GM18498 (cell line): ENCODE measurements at regions not wholly inside any gene's neighbourhood (a gene's known extent, or its start where the extent isn't known, plus 50 kb on each side); places are given as distances from the start of the nearest gene placed in this dataset.
A peak's percentile ranks its signal among the peaks of the same experiment; 100 is the strongest.
"Not testable (repeated sequence)": the region's sequence is repeated elsewhere in the genome, so short reads cannot be mapped to it uniquely, and the experiment has no call there.

Experiments
- ATAC-seq: cut with Tn5 transposase; IDR thresholded peaks from one replicate; pipeline ENCODE4 v1.9.1; 2021; ENCODE audit warnings: mild to moderate bottlenecking, moderate library complexity; ENCODE audit not compliant: unreplicated experiment

DNA sequence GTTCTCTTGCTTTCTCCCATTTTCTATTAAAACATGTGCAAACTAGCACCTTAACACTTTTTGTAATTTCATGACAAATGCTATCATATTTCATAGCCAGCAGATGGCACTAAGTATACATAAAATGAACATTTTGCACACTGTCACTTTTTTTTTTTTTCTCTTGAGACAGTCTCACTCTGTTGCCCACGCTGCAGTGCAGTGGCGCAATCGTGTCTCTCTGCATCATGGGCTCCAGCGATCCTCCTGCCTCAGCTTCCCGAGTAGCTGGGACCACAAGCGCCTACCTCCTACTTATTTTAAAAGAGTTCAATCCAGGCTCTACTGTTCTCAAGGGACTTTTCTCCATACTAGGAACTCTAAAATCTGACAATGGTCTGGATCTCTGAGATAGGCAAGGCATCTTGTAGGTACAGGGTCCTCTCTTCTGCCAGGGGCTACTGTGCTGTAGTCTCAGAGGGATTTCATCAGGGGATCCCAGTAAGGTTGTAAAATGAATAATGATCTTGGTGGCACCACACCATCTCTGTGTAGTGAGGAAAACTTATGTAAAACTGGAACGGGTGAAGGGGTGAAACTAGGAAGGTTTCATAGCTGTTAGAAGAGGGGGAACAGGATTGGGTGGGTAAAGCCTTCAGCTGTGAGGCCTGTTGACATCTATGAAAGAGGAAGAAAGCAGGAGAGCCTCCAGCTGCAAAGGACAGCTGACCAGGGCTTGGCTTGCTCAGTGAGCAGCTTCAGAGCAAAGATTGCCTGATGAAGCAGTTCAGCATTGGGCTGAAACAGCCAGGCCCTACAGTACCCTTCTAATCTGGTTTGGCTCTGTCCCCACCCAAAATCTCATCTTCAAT is 196.9 kb downstream of the AVL9 start:
- peak; percentile 83 for ATAC-seq

DNA sequence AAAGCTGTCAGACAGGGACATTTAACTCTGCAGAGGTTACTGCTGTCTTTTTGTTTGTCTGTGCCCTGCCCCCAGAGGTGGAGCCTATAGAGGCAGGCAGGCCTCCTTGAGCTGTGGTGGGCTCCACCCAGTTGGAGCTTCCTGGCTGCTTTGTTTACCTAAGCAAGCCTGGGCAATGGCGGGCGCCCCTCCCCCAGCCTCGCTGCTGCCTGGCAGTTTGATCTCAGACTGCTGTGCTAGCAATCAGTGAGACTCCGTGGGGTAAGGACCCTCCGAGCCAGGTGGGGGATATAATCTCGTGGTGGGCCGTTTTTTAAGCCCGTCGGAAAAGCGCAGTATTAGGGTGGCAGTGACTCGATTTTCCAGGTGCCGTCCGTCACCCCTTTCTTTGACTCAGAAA is 192.8 kb downstream of the AVL9 start:
- not testable (repeated sequence) for ATAC-seq

DNA sequence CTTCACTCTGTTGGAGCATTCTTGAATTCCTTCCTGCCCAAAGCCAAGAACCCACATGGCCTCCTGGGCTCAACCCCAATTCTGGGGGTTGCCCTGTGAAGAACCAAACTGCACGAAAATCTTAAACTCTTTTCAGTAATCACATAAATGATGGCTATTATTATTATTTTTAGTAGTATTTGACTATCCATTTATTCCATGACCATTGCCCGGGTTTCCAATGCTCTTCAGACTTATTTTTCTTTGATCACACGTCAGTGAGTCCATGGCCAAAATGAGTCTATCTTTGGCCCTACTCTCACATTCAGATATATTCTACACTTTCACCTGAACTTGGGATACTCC is 185.9 kb downstream of the AVL9 start:
- no peak for ATAC-seq

DNA sequence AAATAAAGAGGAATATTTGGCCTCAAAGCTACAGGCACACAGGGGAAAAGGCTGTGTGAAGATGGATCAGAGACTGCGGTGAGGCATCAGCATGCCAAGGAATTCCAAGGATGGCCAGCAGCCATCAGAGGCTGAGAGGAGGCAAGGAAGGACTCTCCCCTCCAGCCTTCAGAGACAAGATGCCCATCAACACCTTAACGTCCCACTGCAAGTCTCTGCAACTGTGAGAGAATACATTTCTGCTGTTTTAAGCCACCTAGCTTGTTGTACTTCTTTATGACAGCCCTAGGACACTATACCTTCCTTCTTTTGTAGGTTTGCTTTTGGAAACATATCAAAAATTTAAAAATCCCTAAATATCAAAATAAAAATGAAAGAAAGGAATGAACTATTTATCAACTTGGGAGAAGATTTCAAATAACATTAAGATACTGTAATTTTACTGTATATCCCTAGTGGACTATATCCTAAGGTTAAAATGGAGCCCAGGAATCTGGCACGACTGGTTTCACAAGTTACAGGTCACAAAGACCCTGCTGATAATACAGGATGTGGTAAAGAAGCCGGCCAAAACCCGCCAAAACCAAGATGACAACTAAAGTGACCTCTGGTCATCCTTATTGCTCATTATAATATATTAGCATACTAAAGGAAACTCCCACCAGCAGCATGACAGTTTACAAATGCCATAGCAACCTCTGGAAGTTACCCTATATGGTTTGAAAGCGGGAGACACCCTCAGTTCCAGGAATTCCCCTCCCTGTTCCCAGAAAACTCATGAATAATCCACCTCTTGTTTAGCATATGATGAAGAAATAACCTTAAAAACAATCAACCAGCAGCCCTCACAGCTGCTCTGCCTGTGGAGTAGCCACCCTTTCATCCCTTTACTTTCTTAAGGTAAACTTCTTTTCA is 185.2 kb downstream of the AVL9 start:
- no peak for ATAC-seq

DNA sequence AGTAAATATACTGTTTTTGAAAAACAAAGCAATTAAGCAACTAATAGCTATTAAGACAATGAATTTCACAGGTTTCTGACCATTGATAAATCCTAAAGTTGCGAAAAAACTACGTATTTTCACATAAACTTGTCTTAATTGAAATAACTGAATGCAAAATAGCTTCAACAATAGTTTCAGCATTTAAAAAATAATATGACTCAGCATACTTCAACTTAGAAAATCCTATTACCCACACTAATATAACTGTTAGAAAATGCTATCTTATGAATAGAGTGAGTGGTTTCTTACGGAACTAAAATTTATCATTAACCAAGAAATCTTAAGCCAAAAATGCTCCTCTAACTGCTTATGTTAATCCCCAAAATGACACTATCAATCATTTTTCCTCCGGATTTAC is 183.9 kb downstream of the AVL9 start:
- no peak for ATAC-seq

DNA sequence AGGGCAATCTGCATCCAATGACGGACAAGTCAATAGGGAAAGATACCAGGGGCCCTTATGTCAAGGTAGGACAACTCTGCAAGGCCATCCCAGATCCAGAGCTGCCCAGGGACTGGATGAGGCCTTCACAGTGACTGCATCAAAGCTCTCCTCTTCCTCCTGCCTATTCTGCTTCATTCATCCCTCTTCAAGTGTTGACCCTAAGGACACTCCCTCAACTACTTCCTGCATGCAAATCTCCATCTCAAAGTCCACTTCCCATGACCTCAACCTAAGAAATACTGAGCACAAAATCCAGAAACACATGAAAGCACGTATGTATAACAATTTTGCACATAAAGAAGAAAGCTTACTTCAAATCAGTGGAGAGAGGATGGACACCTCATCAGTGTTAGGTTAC is 182.3 kb downstream of the AVL9 start:
- no peak for ATAC-seq

DNA sequence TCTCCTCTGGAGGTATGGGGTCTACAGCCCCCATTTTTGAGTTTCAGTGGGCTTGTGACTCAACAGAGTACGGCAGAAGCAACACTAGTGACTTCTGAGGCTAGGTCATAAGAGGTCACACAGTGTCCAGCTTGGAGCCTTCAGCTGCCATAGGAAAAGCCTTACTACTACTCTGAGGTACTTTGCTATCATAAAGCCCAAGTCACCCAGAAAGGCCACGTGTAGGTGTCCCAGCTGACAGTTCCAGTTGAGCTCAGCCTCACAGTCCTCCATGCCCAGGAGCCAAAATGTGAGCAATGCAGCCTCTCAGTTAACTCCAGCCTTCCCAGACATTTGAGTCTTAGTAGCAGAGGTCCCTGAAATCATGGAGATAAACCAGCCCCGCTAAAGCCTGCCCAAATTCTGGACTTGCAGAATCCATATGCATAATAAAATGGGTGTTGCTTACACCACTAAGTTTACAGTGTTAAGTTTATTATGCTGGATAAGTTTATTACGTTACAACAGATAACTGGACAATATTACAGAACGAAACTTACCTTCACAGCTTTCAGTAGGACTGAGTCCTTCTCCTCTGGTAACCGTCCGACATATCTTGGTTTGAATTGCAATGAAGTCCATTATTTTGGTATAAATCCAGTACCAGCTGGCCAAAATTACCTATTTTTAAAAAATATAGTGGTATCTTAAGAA is 181.1 kb downstream of the AVL9 start:
- ATAC-seq, result no peak

DNA sequence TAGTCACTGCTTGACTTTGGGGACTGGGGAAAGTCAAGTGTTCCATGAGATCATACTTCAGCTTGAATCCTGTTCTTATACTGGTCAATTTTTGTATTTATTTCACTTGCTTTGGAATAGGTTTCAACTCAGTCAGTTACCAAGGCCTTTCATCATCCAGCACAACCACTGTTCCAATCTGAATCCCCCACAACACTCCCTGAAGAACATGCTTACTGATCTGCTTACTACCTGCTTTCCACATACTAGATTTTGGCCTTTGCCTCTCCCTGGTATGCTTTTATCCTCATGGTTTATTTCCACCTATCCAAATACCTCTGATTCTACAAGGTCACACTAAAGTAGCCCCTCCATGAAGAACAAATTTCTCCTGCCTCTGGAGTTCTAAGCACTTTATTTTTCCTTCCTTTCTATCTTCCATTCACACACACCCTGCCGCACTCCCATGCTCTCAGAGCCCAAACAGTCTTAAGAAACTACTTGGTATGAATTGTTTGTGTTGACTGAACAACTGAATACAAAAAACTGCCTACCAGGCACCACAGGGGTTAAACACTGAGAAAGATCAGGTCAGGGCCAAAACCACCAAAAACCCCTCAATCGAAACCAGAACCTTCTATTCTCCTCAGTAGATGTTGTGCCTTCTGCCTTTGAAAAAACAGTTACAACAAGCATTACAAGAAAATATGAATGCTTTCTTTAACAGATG is 178.1 kb downstream of the AVL9 start:
- ATAC-seq, result no peak

DNA sequence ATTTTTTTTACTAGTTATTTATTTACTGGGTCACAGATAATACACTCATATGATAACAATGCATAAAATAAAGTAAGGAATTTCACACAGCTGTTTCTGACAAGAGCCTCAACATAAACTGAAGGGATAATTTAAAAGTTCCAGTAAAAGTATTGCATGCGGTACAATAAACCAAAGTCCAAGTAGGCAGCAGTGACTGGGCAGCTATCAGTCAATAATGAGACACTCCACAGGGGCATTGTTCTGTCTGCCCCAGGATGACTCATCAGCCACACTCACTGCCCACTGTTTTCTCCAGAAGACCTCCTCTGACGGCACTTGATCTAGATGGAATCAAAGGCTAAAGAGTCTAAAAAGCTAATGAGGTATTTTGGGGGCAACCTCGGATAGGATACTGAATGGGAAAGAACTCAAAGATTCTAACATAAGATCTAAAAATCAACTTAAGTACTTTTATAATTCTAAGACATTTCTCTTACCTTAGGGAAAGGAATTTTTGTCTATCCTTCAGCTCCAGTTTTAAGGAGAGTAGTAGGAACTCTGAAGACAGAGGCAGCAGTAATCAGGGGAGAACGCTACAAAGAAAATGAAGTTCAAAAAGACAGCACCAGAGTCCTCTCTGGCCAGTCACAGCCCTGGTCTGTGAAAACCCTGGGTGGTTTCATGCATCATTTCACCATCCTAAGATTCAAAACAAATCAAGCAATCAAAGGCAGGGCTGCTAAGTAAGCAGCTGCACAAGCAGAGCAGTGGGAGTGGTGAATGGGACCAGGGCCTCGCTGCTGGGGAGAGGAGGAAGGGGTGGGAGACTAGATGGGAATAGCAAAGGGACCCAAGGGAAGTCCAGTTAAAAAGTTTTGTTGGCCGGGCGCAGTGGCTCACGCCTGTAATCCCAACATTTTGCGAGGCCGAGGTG is 175.1 kb downstream of the AVL9 start:
- no peak for ATAC-seq

DNA sequence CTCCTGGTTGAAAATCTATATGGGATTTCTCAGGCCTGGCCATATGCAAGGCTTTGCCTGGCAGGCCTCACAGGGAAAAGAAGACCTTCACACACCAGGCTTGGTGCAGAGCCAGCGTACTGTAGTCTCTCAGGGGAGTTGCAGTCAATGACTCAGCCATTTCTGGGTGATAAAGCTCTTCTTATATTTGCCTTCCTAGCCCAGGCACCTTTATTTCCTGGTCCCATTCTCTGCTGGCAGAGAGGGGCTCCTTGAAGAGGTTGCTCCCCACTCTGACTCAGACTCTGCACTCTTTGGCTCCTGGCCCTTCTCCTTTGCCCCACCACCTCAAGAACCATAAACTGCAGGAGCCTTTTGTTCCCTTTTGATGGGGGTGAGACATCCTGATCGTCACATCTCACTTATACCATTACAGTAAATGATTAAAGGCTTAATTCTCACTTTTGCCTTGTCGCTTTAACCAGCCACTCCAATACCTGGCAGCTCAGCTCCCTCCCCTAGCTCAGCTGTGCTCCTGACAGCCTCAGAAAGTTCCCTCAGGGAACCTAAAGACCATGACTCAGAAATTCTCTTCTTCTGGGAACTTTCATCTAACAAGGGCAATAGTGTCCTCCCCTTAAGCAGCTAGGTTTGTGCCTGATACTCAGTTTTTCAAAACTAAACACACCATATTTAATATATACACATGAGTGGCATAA is 174.0 kb downstream of the AVL9 start:
- not testable (repeated sequence) for ATAC-seq

DNA sequence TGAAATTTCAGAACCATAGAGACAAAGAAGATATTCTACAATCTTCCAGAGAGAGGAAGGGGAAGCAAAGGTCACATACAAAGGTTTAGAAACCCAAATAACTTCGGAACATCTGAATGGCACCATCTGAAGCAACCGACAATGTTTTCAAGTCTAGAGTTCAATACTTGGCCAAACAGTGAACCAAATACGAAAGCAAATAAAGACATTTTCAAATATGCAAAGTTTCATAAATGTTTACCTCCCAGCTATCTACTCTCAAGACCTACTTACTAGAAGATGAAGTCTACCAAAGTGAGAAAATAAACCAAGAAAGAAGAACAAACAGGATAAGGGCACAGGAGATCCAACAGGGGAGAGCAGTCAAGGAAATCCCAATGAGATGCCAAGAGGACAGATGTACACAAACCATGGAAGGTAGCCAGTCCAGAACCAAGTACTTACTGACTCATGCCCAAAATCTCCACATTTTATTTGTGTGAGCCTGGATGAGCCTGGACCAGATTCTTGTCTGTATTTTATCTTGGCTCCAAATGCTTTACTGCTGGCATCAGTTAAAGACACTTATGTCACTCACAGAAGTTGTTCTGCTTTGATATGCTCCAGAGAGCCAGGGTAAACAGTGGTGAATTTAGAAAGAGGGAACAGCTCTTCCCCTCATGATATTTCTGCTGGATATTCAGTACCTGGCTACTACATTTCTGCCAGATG is 173.3 kb downstream of the AVL9 start:
- not testable (repeated sequence) for ATAC-seq

DNA sequence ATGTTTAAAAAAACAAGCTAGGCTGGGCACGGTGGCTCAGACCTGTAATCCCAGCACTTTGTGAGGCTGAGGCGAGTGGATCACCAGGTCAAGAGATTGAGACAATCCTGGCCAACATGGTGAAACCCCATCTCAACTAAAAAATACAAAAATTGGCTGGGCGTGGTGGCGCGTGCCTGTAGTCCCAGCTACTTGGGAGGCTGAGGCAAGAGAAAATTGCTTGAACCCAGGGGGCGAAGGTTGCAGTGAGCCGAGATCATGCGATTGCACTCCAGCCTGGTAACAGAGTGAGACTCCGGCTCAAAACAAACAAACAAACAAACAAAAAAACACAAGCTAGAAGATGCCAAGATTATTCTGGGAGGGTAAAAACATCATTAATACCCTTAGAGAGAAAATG is 172.3 kb downstream of the AVL9 start:
- not testable (repeated sequence) for ATAC-seq

DNA sequence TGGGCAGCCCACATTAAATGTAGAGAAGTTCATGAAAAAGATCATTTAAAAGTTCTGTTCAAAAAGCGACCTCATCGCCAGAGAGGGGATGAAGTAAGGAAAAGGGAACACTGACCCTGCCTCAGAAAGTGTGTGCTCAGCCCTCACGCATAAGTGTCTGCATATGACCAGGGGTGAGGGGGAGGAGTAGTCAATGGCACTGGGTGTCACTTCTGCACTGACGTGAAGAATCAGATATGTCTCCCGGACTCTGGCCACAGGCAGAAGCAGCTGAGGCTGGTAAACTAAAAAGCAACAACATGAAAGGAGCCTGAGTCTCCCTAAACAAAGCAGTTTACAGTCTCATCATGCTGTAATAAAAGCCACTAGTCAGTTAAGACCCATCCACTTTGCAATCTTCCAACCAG is 168.5 kb downstream of the AVL9 start:
- not testable (repeated sequence) for ATAC-seq

DNA sequence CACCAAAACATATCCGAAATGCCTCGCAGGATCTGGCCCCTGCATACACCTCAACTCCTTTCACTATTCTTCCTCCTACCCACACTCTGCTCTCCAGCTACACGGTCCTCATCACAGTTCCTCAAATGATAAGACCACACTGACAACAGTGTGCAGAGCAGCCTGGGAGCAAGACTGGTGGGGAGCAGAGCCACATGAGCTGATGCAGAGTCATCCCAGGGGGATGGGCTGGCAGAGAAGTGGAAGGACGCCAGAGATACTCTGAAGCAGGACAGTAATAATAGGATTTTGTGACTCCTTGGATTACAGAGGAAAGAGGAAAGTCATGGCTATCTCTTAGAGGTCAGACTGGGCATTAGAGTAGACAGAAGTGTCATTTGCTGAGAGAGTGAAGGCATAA is 167.2 kb downstream of the AVL9 start:
- ATAC-seq, result peak; percentile 48

DNA sequence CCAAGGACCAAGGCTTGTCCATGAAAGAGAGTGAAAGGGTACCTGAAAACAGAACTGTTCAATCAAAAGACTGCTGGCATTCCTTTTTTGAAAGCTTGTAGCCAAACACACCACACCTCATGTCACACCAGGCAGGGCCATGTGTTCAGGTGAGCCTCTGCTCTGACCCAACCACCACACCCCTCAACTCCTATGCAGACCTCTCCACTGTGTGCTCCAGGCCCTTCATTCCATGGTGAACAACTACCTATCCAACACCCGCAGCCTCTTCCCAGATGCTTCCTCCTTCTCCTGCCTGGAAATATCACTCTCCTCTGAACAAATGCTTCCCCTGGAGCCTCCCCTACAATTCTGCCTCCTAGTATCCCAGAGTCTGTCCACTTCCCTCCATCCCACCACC is 166.6 kb downstream of the AVL9 start:
- no peak for ATAC-seq

DNA sequence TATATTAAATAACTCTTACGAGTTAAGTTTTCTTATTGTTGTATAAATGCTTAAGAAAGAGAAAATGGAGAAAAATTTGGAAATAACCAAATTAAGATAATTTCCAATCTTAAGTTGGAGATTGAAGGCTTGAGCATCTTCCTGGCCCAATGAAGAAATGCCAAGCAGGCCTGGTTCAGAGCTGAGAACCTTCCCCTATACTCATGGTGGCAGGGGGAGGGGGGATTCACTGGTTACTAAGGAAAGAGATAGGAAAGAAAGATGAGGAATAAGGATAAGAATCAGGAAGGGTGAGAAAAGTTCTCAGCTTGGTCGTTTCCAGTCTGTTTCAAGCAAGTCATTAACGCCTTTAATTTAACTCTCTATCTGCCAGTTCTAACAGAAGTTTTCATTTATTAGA is 166.2 kb downstream of the AVL9 start:
- ATAC-seq, result no peak

DNA sequence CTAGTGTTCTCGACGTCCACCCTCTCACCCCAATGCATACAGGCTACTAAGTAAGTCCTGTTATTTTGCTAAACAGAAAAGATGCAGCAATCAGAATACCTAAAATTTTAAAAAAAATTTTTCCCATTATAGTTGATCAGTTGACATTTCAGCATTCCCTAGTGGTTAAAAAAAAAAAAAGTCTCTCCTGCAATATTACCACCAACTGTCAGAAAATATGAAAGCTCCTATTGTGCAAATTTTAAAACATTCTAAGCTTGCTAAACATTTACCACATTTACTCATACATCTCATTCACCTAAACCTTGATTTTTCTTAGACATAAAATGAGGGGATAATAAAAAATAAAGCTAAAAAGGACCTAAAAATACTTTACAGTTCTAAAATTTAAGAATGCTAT is 165.6 kb downstream of the AVL9 start:
- ATAC-seq, result no peak

DNA sequence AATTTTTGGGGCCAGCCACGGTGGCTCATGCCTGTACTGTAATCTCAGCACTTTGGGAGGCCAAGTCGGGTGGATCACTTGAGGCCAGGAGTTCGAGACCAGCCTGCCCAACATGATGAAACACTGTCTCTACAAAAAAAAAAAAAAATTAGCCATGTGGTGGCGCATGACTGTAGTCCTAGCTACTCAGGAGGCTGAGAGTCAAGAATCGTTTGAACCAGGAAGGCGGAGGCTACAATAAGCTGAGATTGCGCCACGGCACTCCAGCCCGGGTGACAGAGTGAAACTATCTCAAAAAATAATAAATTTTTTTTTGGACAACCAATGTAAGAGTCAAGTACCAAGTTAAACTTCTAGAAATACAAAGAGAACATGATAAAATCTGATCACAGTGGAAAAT is 164.6 kb downstream of the AVL9 start:
- ATAC-seq, result no peak

DNA sequence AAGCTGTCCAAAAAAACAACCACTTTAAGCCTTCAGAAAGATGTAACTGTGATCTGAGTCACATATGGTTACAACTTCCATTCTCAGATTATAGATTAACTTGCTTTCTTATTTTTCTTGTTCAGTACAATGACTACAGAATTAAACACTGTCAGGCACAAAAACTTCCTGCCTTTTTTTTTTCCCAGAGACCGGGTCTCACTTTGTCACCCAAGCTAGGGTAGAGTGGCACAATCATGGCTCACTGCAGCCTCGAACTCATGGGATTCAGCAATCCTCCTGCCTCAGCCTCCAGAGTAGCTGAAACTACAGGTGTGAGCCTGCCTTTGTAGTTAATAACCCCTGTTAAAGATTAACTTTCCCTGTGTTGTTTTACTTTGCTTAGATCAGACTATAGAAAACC is 163.2 kb downstream of the AVL9 start:
- ATAC-seq, result peak; percentile 60
